MCF 10A (cell line): ENCODE measurements at regions not wholly inside any gene's neighbourhood (a gene's known extent, or its start where the extent isn't known, plus 50 kb on each side); places are given as distances from the start of the nearest gene placed in this dataset.

Source experiments
- BruUV-seq: library from RNA; stranded (reverse); fragments of 400-500 nt; replicated peaks from 2 replicates; lab custom pipeline; 2021; lab: Mats Ljungman, UMichigan
- CTCF ChIA-PET: fragments of 300-600 bp; sonication (Branson Sonifier 250); formaldehyde crosslinking; extraction: SDS; loops from one replicate; lab custom pipeline; 2021; ENCODE audit warnings: antibody characterized with exemption, inconsistent platforms; lab: Yijun Ruan, JAX
- POLR2A ChIA-PET: fragments of 300-600, 350-650 bp; sonication (Branson Sonifier 250); formaldehyde crosslinking; extraction: SDS; loops from one replicate; lab custom pipeline; 2020; ENCODE audit warnings: antibody characterized with exemption, inconsistent platforms; lab: Yijun Ruan, JAX
- DNase-seq: peaks from one replicate; pipeline ENCODE4 v3.0.0-alpha.2; 2018; ENCODE audit not compliant: unreplicated experiment
- H3K27ac Mint-ChIP-seq: one replicate; pipeline ENCODE4 v1.8.0; 2022; ENCODE audit warnings: mild to moderate bottlenecking, low read depth, mixed read lengths; ENCODE audit not compliant: unreplicated experiment
- H3K27me3 Mint-ChIP-seq: one replicate; pipeline ENCODE4 v1.8.0; 2022; ENCODE audit warnings: mixed read lengths; ENCODE audit not compliant: insufficient read depth, unreplicated experiment
- H3K36me3 Mint-ChIP-seq: one replicate; pipeline ENCODE4 v1.8.0; 2022; ENCODE audit warnings: mild to moderate bottlenecking, moderate library complexity, mixed read lengths; ENCODE audit not compliant: insufficient read depth, unreplicated experiment
- H3K4me1 Mint-ChIP-seq: one replicate; pipeline ENCODE4 v1.8.0; 2022; ENCODE audit warnings: mixed read lengths; ENCODE audit not compliant: insufficient read depth, unreplicated experiment
- H3K4me3 Mint-ChIP-seq: one replicate; pipeline ENCODE4 v1.8.0; 2022; ENCODE audit warnings: mild to moderate bottlenecking, moderate library complexity, mixed read lengths; ENCODE audit not compliant: unreplicated experiment
- H3K9me3 Mint-ChIP-seq: one replicate; pipeline ENCODE4 v1.8.0; 2022; ENCODE audit warnings: mixed read lengths; ENCODE audit not compliant: unreplicated experiment
- intact Hi-C: fragments of 100-400 bp; cut with micrococcal nuclease; formaldehyde crosslinking; loops from 2 replicates; pipeline ENCODE4 v1.14.1; 2022
- TF ChIP-seq, protein P1 (sequence below): fragments of 200-600 bp; IDR thresholded peaks from one replicate; pipeline ENCODE4 v1.8.0; 2022; ENCODE audit warnings: antibody characterized with exemption, mild to moderate bottlenecking; ENCODE audit not compliant: unreplicated experiment

DNA sequence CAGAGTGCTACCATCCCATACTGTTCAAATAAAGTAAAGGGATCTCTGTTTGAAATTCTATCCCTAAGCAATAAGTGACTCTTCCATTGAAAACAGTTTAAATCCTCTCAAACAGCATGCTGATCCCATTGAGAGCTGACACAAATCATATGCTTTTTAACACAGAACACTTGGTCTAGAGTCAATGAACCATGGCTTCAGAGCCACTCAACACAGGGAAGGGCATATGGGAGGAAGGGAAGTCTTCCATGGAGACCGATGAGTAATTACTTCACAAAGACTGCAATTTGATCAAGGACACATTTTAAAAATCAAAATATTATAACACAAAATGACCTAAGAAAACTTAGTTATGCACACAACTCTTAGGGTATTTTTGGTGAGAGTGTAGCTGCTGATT is 1073.0 kb upstream of the MAP3K7 start:
- Mint-ChIP-seq H3K4me1 (no peaks in the 10 kb centered on the region), H3K4me3 (no peak overlapping the region), H3K27me3 (peaks cover 23% of the 10 kb centered on the region), H3K9me3 (no peaks in the 10 kb centered on the region), H3K27ac (no peak overlapping the region), H3K36me3 (no peaks in the 10 kb centered on the region)
- BruUV-seq: no TSS peak
- ChIA-PET POLR2A (no interaction called here), CTCF (no interaction called here)
- no peak for DNase-seq
- TF ChIP-seq, protein P1, sequence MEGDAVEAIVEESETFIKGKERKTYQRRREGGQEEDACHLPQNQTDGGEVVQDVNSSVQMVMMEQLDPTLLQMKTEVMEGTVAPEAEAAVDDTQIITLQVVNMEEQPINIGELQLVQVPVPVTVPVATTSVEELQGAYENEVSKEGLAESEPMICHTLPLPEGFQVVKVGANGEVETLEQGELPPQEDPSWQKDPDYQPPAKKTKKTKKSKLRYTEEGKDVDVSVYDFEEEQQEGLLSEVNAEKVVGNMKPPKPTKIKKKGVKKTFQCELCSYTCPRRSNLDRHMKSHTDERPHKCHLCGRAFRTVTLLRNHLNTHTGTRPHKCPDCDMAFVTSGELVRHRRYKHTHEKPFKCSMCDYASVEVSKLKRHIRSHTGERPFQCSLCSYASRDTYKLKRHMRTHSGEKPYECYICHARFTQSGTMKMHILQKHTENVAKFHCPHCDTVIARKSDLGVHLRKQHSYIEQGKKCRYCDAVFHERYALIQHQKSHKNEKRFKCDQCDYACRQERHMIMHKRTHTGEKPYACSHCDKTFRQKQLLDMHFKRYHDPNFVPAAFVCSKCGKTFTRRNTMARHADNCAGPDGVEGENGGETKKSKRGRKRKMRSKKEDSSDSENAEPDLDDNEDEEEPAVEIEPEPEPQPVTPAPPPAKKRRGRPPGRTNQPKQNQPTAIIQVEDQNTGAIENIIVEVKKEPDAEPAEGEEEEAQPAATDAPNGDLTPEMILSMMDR: no peak
- intact Hi-C loops: no loop called here

DNA sequence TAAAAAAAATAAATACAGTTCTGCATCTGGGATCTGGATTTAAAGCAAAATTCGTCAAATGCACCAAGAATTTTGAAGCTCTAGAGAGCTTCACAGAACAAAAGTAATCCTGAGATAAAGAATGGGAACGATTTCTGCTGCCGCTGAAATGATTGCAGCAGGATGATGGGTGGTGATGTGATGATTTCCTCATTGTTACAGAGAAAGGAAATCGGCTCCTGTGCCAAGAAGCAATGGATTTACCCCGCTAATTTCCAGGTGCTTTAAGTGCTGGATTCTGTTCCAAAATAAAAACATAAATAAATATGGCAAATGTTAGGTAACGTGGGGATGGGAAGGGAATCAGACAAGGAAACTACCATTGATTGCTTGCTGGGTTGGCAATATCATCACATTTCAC is 1067.9 kb upstream of the MAP3K7 start:
- TF ChIP-seq, protein P1: no peak
- BruUV-seq: no TSS peak
- H3K4me3 Mint-ChIP-seq: no peak overlapping the region
- DNase-seq: no peak
- ChIA-PET CTCF (interaction anchor here (0.6 to 0.8 kb wide), 2 partner anchors 325 to 563 kb away, joined by 3 read pairs; no protein-coding TSS in a partner anchor), POLR2A (no interaction called here)
- H3K36me3 Mint-ChIP-seq: no peaks in the 10 kb centered on the region
- intact Hi-C loops: no loop called here
- H3K27me3 Mint-ChIP-seq: peaks cover 22% of the 10 kb centered on the region
- no peaks in the 10 kb centered on the region for H3K9me3 Mint-ChIP-seq
- H3K4me1 Mint-ChIP-seq: no peaks in the 10 kb centered on the region
- no peak overlapping the region for H3K27ac Mint-ChIP-seq

DNA sequence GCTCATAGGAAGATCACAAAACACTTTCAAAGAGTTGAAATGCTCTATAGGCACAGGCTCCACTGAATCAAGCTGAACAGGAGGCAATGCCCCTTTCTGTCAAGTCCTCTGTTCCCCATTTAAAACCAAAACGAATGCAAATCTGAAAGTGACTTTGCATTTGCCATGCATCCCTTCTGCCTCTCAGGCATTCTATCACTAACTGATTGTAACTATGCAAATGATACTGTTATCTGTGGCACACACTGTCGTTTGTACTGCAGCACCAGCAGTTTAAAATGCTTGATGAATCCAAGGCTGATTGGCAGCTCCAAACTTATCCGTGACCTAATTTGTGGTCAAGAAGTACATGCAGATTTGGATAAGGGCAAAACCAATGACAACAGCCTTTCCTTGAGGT is 1067.5 kb upstream of the MAP3K7 start:
- no peaks in the 10 kb centered on the region for H3K9me3 Mint-ChIP-seq
- H3K27me3 Mint-ChIP-seq: peaks cover 18% of the 10 kb centered on the region

DNA sequence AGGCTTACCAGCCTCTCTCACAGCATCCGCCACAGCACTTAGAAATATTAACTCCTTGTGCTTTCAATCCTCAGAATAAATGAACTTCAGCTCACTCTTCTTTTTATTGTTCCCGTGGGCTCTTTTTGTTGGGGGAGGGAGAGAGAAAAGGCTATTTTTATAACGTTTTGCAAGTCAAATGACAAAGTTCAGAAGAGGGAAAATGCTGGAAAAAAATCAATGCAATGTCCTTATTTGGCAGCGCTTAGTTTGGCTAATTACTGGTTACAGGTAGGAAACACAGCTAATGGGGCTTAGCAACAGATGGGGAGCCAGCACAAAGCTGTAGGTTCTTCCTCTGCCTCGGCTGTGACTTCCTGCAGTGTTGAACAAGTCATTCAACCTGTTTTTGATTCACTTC is 1067.0 kb upstream of the MAP3K7 start:
- Mint-ChIP-seq H3K27me3 (peaks cover 13% of the 10 kb centered on the region), H3K4me3 (no peak overlapping the region), H3K4me1 (no peaks in the 10 kb centered on the region), H3K27ac (no peak overlapping the region), H3K9me3 (no peaks in the 10 kb centered on the region), H3K36me3 (no peaks in the 10 kb centered on the region)
- BruUV-seq: no TSS peak
- ChIA-PET CTCF (interaction anchor here (1.2 kb wide), 1 partner anchor 196 kb away, joined by 3 read pairs; no protein-coding TSS in a partner anchor), POLR2A (no interaction called here)
- intact Hi-C loops: no loop called here
- TF ChIP-seq, protein P1: no peak
- no peak for DNase-seq

More for the DNA sequence above, 1067.5 kb upstream of the MAP3K7 start:
- Mint-ChIP-seq H3K4me3 (no peak overlapping the region), H3K27ac (no peak overlapping the region), H3K36me3 (no peaks in the 10 kb centered on the region), H3K4me1 (no peaks in the 10 kb centered on the region)
- TF ChIP-seq, protein P1: no peak
- CTCF ChIA-PET: interaction anchor here (0.6 to 0.8 kb wide), 2 partner anchors 325 to 562 kb away, joined by 3 read pairs; no protein-coding TSS in a partner anchor
- DNase-seq: no peak
- intact Hi-C loops: no loop called here
- POLR2A ChIA-PET: no interaction called here
- BruUV-seq: no TSS peak
